Bronchial epithelial cell (primary cell): ENCODE measurements at regions not wholly inside any gene's neighbourhood (a gene's known extent, or its start where the extent isn't known, plus 50 kb on each side); places are given as distances from the start of the nearest gene placed in this dataset.

Source experiments
- DNase-seq: peaks from one replicate; pipeline ENCODE4 v3.0.0-alpha.2; 2010; ENCODE audit warnings: low read depth
- FAIRE-seq: peaks from 2 replicates; lab custom pipeline; 2011; peaks lifted over from hg19 to GRCh38; lab: Jason Lieb, UNC
- H3K27me3 ChIP-seq: 2 replicates; pipeline ENCODE4 v1.5.1; 2011; ENCODE audit warnings: low read length; ENCODE audit not compliant: control insufficient read depth, insufficient read depth
- H3K36me3 ChIP-seq: 2 replicates; pipeline ENCODE4 v1.5.1; 2011; ENCODE audit warnings: low read length; ENCODE audit not compliant: control insufficient read depth, insufficient read depth
- H3K4me3 ChIP-seq: 2 replicates; pipeline ENCODE4 v1.5.1; 2011; ENCODE audit warnings: mild to moderate bottlenecking, low read depth, low read length, control low read depth
- TF ChIP-seq, protein P1 (sequence below): IDR thresholded peaks from 2 replicates; pipeline ENCODE4 v1.5.1; 2011; ENCODE audit warnings: mild to moderate bottlenecking, moderate library complexity, low read length, control low read depth, inconsistent platforms; ENCODE audit not compliant: insufficient read depth, severe bottlenecking

- TF ChIP-seq, protein P1, sequence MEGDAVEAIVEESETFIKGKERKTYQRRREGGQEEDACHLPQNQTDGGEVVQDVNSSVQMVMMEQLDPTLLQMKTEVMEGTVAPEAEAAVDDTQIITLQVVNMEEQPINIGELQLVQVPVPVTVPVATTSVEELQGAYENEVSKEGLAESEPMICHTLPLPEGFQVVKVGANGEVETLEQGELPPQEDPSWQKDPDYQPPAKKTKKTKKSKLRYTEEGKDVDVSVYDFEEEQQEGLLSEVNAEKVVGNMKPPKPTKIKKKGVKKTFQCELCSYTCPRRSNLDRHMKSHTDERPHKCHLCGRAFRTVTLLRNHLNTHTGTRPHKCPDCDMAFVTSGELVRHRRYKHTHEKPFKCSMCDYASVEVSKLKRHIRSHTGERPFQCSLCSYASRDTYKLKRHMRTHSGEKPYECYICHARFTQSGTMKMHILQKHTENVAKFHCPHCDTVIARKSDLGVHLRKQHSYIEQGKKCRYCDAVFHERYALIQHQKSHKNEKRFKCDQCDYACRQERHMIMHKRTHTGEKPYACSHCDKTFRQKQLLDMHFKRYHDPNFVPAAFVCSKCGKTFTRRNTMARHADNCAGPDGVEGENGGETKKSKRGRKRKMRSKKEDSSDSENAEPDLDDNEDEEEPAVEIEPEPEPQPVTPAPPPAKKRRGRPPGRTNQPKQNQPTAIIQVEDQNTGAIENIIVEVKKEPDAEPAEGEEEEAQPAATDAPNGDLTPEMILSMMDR = no peak
- Histone ChIP-seq H3K4me3 (no peak overlapping the region), H3K27me3 (no peaks in the 10 kb centered on the region), H3K36me3 (no peaks in the 10 kb centered on the region)
- no peak for FAIRE-seq
- DNase-seq = peak; percentile 10
Observed at GRCh38 chr4:27928761-27929540, 1068.3 kb downstream of the STIM2 start.

DNA sequence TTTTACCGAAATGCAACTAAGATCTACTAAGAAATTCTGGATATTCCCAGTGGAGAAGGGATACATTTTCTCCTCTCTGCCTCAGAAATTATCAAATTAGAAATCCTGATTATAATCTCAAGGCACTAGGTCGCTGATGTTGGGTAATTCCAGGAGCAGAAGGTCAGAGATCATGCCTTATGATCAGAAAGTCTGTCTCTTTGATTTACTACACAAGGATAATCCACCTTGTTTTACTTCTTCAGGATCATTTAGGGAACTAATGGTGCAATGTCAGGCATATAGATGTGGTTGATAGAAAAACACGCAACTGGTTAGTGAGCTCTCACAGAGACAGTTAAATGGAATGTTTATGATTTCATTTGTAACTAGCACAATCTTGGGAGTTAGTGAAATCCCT is 1069.7 kb downstream of the STIM2 start:
- TF ChIP-seq, protein P1 = no peak
- Histone ChIP-seq H3K36me3 (no peaks in the 10 kb centered on the region), H3K4me3 (no peak overlapping the region), H3K27me3 (no peaks in the 10 kb centered on the region)
- no peak for DNase-seq
- FAIRE-seq = no peak

DNA sequence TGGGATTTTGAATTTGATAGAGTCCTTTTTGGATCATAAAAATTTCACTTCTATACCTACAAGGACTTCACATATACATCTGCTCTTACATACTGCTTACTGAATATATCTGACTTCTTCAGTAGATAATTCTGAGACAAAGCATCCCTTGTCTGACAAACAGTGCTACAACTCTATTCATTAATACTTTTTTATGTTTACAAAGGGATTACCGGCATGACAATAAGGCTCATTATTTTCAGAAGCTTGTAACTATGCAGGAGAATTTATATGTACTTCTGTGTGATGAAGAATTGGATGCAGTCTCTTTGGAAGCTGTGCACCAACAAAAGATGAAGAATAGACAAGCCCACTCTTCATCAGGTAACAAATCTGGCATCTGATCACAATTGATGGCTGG is 1070.3 kb downstream of the STIM2 start:
- H3K36me3 ChIP-seq = no peaks in the 10 kb centered on the region
- H3K4me3 ChIP-seq = no peak overlapping the region
- FAIRE-seq = no peak
- TF ChIP-seq, protein P1 = no peak
- no peaks in the 10 kb centered on the region for H3K27me3 ChIP-seq
- DNase-seq = no peak

- H3K36me3 ChIP-seq = no peaks in the 10 kb centered on the region
- H3K4me3 ChIP-seq = no peak overlapping the region
- TF ChIP-seq, protein P1 = no peak
- no peak for FAIRE-seq
- no peaks in the 10 kb centered on the region for H3K27me3 ChIP-seq
- no peak for DNase-seq
Observed at GRCh38 chr4:27931584-27931983, 1070.9 kb downstream of the STIM2 start.

DNA sequence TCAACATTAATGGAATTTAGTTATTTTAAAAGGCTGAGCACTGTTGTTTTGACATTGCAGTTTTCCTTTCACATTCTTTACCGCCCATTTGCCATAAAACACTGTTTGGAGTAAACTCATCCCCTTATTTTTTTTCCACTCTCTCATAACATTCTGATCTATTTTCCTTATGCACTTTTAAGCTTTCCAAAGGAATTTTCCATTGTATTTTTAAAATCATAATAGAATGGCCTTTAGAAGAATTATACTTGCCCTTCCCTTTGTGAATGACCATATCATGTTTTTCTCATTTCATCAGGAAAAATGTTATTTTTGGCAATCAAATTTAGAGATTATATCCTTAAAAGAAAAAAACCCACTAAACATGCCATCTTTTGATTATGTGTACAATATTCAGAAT is 1074.2 kb downstream of the STIM2 start:
- Histone ChIP-seq H3K4me3 (no peak overlapping the region), H3K27me3 (no peaks in the 10 kb centered on the region), H3K36me3 (no peaks in the 10 kb centered on the region)
- DNase-seq = no peak
- no peak for FAIRE-seq
- TF ChIP-seq, protein P1 = no peak

- FAIRE-seq (no peak), DNase-seq (no peak)
- Histone ChIP-seq H3K4me3 (no peak overlapping the region), H3K36me3 (no peaks in the 10 kb centered on the region), H3K27me3 (no peaks in the 10 kb centered on the region)
- TF ChIP-seq, protein P1 = no peak
Observed at GRCh38 chr4:27946799-27947198, 1086.2 kb downstream of the STIM2 start.
